BE2C (cell line): ENCODE measurements at regions not wholly inside any gene's neighbourhood (a gene's known extent, or its start where the extent isn't known, plus 50 kb on each side); places are given as distances from the start of the nearest gene placed in this dataset.
A peak's percentile ranks its signal among the peaks of the same experiment; 100 is the strongest.

Experiments
- DNase-seq: peaks from one replicate; pipeline ENCODE4 v3.0.0-alpha.2; 2020
- H3K27me3 ChIP-seq: fragments of 250-450 bp; sonication (Bioruptor Pico); 2 replicates; pipeline ENCODE4 v1.5.1; 2020; ENCODE audit warnings: mild to moderate bottlenecking
- H3K36me3 ChIP-seq: fragments of 250-450 bp; sonication (Bioruptor Pico); 2 replicates; pipeline ENCODE4 v1.5.1; 2020; ENCODE audit warnings: mild to moderate bottlenecking
- H3K4me1 ChIP-seq: fragments of 250-450 bp; sonication (Bioruptor Pico); 2 replicates; pipeline ENCODE4 v1.5.1; 2020
- H3K4me3 ChIP-seq: 2 replicates; pipeline ENCODE4 v1.5.1; 2011; ENCODE audit warnings: low read depth, low read length
- H3K9me3 ChIP-seq: fragments of 250-450 bp; sonication (Bioruptor Pico); 2 replicates; pipeline ENCODE4 v1.5.1; 2020
- TF ChIP-seq, protein P1 (sequence below): IDR thresholded peaks from 2 replicates; pipeline ENCODE4 v1.5.1; 2012; ENCODE audit warnings: mild to moderate bottlenecking, low read depth, low read length

DNA sequence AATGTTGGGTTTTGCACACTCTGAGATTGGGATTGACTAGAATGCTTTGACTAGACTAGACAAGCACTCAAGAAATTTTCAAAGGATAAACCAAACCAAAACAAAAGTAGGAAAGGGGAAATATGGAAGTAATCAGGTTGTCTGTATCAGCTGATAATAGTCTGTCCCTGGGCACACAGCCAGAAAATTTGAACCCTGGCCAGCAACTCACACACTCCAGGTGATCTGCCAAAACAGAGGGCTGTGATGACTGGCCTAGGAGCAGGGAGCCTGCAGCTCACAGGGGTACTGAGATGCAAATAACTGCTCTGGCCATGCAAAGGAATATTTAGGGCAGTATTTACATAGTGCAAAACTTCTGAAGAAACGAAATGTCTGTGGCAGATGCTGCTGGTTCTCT is 112.3 kb upstream of the SMIM23 start:
- no peaks in the 10 kb centered on the region for H3K9me3 ChIP-seq

DNA sequence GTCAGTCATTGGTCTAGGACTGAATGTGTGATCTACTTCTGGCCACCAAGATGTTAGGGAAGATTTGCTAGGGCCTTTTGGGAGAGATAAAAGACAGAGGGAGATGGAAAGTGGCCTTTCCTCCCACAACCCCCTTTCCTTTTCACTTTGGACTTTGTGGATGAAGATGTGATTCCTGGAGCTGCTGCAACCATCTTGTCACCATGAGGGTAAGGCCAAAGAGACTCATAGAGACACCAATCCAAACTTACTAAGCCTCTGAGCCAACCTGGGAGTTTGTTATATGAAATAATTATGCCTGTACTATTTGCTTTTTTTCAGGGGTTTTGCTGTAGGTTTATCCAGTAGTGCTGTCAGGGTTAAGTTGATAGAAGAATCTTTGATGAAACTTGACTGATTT is 111.8 kb upstream of the SMIM23 start:
- TF ChIP-seq, protein P1, sequence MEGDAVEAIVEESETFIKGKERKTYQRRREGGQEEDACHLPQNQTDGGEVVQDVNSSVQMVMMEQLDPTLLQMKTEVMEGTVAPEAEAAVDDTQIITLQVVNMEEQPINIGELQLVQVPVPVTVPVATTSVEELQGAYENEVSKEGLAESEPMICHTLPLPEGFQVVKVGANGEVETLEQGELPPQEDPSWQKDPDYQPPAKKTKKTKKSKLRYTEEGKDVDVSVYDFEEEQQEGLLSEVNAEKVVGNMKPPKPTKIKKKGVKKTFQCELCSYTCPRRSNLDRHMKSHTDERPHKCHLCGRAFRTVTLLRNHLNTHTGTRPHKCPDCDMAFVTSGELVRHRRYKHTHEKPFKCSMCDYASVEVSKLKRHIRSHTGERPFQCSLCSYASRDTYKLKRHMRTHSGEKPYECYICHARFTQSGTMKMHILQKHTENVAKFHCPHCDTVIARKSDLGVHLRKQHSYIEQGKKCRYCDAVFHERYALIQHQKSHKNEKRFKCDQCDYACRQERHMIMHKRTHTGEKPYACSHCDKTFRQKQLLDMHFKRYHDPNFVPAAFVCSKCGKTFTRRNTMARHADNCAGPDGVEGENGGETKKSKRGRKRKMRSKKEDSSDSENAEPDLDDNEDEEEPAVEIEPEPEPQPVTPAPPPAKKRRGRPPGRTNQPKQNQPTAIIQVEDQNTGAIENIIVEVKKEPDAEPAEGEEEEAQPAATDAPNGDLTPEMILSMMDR, result no peak
- no peaks in the 10 kb centered on the region for H3K4me1 ChIP-seq
- no peak for DNase-seq
- H3K4me3 ChIP-seq, result no peak overlapping the region
- no peaks in the 10 kb centered on the region for H3K36me3 ChIP-seq
- H3K9me3 ChIP-seq, result no peaks in the 10 kb centered on the region
- no peaks in the 10 kb centered on the region; the same call in 1 of the 2 replicates for H3K27me3 ChIP-seq

More for the DNA sequence above, 112.3 kb upstream of the SMIM23 start:
- TF ChIP-seq, protein P1, result no peak
- H3K27me3 ChIP-seq, result no peaks in the 10 kb centered on the region; the same call in 1 of the 2 replicates
- no peaks in the 10 kb centered on the region for H3K36me3 ChIP-seq
- H3K4me3 ChIP-seq, result no peak overlapping the region
- peak; percentile 22 for DNase-seq
- no peaks in the 10 kb centered on the region for H3K4me1 ChIP-seq

DNA sequence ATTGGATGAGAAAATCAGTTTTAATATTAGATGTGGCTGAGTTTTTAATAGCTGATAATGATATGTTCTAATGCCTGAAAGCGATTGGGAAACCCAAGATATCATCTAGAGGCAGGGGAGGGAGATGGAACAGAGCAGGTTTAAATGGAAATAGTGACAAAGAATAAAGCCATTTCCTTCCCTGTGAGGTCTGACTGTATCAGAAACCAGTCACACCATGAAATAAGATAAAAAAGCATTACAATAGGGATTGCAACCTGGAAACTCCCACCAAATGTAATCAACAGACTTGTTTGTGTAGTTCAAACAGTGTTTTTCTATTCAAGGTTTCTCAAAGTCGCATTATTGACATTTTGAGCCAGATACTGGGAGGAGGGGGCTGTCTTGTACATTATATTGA is 110.1 kb upstream of the SMIM23 start:
- Histone ChIP-seq H3K27me3 (no peaks in the 10 kb centered on the region; the same call in 1 of the 2 replicates), H3K4me3 (no peak overlapping the region), H3K9me3 (no peaks in the 10 kb centered on the region), H3K4me1 (no peaks in the 10 kb centered on the region), H3K36me3 (no peaks in the 10 kb centered on the region)
- TF ChIP-seq, protein P1, result no peak
- no peak for DNase-seq

- DNase-seq, result no peak
- H3K36me3 ChIP-seq, result no peaks in the 10 kb centered on the region
- no peaks in the 10 kb centered on the region for H3K9me3 ChIP-seq
- no peaks in the 10 kb centered on the region for H3K4me1 ChIP-seq
- TF ChIP-seq, protein P1, result no peak
- no peak overlapping the region for H3K4me3 ChIP-seq
- no peaks in the 10 kb centered on the region; the same call in 1 of the 2 replicates for H3K27me3 ChIP-seq
These were observed 109.2 kb upstream of the SMIM23 start for GRCh38 chr5:171676286-171676944.

DNA sequence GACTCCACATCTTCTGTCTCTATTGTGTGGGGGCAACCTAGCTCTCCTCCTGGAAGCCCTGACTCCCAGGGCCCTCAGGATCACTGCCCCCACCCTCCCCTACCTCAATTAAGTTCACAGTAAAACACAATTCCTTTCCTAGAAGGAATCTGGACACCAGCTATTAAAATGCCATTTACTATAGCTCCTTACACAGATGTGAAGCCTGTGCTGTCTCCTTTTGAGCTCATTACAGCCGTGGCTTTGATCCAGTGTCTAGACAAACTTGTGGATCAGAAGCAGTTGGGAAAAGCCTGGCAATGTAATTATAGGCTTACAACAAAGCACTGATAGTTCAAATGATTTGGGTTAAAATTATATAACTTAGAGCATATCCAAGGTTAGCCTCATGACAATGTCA is 107.0 kb upstream of the SMIM23 start:
- Histone ChIP-seq H3K9me3 (no peaks in the 10 kb centered on the region), H3K27me3 (no peaks in the 10 kb centered on the region; the same call in 1 of the 2 replicates), H3K36me3 (no peaks in the 10 kb centered on the region), H3K4me1 (no peaks in the 10 kb centered on the region), H3K4me3 (no peak overlapping the region)
- TF ChIP-seq, protein P1, result no peak
- no peak for DNase-seq

DNA sequence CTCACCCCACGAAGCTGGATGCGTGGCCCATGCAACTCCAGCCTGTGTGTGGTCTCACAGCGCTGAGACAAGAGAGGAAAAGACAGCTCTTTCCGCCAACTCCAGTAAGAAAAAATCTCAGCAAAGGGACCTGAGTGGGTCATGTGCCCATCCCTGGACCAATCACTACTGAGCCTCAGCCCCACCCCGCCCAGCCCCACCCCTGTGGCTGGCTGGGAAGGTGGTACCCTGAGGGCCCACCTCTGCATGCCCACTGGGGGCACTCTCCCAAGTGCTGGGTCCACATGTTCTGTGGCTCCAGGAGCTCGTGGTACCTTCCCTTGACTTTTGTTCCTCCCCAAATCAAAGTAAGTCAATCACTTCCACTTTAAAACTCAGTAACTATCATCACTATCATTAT is 105.1 kb upstream of the SMIM23 start:
- H3K9me3 ChIP-seq, result no peaks in the 10 kb centered on the region
- no peaks in the 10 kb centered on the region for H3K4me1 ChIP-seq
- TF ChIP-seq, protein P1, result no peak
- no peak overlapping the region for H3K4me3 ChIP-seq
- no peaks in the 10 kb centered on the region; the same call in 1 of the 2 replicates for H3K27me3 ChIP-seq
- no peak for DNase-seq
- H3K36me3 ChIP-seq, result no peaks in the 10 kb centered on the region
